Cerebellar cortex (tissue), 1 donor: ENCODE measurements at regions not wholly inside any gene's neighbourhood (a gene's known extent, or its start where the extent isn't known, plus 50 kb on each side); places are given as distances from the start of the nearest gene placed in this dataset.

Experiments
- DNase-seq: peaks from one replicate; pipeline ENCODE4 v3.0.0-alpha.2; 2015; ENCODE audit warnings: low spot score

DNA sequence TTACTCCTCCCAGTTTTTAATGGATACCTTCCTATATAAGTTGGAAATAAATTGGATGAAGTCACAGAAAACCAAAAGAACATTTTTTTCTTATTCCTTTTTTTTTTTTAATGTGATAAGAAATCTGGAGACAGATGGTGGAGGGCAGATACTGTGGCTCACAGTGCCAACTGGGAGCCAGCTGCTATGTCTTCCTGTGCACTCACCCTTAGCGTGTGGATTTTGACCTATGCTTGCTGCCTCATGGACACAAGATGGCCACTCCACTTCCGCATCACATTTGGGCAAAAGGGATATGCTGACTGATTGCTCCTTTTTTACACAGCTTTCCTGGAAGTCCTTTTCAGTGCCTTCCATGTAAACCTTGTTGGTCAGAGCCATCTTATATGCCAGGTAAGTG lies 342.6 kb downstream of the MAN2A1 start:
- DNase-seq, result no peak

DNA sequence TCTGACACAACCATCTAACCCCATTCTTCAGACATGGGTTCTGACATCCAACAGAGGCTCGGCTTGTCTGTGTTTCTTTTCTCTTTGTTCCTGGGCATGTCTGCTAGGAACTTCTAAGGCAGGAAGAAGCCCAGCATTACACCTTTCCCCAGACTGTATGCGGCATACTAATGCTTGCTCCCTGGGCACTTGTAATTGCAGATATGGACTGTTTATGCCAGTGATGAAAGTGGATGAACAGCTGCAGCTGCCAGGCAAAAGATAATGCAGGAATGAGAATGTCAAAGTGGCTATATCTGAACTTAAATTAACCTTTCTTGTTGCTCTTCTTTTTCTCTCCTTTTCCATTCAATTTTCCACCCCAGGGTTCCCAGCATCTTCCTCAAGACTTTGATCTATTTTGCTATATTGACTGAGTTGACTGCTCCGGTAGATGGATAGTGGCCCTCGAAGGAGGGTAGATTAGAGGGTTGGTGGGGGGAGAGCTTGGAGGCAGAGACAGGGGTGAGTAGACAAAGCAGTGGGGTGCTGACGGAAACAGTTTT lies 344.4 kb downstream of the MAN2A1 start:
- no peak for DNase-seq

DNA sequence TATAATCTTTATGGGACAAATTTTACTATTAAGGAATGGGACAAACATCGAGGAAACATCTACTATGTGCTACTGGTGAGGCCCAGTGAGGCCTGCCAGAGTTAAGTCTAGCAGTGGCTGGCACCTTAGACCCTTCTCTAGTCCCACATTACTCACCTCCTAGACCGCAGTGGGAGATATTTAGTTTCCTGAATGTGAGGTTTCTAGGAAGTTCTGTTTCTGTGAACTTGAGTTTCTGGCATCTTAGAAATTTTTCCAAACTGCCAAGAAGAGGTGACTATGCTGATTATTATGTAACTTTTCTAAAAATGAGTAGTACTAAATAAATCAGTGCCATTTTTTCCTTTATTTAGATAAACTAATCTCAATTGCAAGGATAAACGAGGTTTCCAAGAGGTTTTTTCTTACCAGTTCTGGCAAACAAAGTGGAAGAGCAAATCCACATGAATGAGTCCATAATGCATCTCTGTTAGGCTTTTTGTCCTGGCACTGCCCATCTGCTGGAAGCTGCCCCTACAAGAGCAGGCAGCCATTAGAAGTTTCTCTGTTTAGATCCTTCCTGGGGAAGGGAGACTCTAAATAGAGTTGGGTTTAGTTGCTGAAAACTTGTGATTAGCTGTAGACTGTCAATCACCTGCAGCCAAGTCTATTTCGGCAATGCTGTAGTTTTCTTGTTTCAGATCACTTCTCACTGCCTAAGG lies 348.7 kb downstream of the MAN2A1 start:
- no peak for DNase-seq

DNA sequence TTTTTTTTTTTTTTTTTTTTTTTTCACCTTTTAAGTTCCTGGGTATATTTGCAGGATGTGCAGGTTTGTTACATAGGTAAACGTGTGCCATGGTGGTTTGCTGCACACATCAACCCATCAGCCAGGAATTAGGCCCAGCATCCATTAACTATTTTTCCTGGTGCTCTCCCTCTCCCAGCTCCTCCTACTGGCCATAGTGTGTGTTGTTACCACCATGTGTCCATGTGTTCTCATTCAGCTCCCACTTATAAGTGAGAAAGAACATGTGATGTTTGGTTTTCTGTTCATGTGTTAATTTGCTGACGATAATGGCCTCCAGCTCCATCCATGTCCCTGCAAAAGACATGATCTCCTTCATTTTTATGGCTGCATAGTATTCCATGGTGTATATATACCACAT lies 350.5 kb downstream of the MAN2A1 start:
- DNase-seq, result no peak

DNA sequence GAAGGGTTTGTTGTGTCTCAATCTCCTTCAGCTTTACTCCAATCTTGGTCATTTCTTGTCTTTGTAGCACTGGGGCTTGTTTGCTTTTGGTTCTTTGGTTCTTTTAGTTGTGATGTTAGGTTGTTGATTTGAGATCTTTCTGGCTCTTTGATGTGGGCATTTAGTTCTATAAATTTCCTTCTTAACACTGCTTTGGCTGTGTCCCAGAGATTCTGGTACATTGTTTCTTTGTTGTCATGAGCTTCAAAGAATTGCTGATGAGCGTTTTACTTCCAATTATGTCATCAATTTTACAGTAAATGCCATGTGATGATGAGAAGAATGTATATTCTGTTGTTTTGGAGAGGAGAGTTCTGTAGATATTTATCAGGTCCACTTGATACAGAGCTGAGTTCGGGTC lies 353.3 kb downstream of the MAN2A1 start:
- no peak for DNase-seq

DNA sequence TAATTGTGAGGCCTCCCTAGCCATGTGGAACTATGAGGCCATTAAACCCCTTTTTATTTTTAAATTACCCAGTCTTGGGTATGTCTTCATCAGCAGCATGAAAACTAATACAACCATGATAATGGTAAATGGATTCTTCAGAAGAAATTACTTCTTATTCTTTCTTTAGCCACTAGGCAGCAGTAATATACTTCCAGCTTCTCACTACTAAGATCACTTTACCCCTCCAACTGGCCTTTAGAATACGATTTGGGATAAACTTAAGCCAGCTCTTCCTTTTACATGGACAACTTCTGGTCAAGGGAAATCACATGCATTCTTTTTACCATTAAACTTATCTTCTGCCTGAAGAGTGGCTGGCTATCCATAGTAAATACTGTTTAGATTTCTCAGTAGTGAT lies 355.4 kb downstream of the MAN2A1 start:
- DNase-seq, result no peak

DNA sequence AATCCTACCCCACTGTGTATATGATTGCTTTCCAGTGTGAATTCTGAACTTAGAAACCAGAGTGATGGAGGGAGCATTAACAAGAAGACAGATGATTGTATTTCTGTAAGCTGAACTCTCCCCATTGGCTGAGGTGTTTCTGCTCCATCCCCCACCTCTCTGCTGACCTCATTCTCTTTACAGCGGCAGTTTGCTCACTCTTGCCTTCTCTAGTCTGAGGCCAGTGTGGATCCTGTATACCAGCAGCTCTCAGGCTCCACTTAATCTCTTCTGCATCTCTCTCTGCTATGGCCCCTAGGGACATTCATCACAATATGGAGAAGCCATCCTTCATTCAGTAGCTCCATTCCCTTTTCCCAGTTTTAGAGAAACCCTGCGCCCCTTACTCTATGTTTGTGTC lies 358.8 kb downstream of the MAN2A1 start:
- no peak for DNase-seq

DNA sequence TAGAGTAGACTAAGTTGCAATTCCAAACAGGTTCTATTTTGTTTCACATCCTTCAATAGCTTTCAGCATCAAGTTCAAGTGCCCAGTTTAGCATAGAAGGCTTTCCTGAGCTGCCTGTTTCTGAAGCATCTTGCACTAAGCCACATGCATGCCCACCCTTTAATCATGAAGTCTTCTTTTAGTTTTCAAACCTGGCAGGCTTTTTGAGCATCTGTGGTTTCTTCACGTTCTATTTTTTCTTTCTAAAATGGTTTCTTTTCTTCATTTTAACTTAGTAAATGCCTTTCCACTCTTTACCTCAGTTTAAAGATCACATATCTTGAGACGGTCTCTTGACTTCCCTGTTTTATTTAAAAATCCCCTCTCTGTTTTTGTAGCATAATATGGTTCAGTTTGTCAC lies 360.1 kb downstream of the MAN2A1 start:
- DNase-seq, result no peak

DNA sequence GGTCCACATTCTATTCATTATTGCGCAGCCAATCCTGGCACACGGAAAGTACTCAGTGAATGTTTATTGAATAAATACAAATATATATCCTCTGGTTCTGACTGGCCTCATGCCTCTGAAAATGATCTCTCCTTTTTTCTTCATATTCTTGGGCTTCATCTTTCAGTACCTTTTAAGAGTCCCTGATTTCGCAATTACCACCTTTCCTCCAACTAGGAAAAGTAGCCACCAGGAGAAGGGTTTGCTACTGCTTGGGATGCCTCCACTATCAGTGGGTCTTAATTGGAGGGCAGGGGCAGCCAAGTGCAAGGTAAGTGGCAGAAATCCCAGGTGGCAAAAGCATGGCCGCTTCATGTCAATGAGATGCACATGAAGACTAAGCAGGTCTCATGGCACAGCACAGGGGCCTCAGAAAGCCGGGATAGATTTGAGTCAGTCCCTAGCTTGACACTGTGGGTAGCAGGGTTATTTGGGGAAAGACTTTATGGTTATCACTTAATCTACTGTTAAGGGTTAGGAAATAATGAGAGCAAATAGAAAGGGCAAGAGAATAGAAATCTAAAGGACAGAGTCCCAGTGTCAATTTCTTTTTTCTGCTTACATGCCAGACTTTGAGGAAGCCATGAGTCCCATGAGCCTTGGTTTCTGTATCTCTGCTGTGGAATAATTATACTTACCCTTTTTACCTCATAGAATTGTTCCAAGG lies 361.1 kb downstream of the MAN2A1 start:
- no peak for DNase-seq

DNA sequence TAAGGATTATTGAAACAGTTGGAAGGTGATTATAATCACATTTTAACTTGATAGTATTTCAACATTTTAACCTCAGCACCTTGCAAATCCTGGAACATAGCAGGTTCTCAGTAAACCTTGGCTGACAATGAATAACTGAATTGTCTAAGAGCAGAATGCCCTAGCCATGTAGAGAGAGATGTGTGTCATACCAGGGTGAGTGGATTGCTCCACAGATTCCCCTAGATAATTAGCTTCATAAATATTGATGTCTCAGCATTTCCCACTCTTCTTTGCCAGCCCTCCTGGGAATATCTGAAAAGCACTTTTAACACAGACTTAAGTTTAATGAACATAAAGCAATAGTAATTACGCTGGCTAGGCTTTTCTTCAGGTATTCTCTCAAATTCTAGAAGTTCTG lies 363.5 kb downstream of the MAN2A1 start:
- no peak for DNase-seq

DNA sequence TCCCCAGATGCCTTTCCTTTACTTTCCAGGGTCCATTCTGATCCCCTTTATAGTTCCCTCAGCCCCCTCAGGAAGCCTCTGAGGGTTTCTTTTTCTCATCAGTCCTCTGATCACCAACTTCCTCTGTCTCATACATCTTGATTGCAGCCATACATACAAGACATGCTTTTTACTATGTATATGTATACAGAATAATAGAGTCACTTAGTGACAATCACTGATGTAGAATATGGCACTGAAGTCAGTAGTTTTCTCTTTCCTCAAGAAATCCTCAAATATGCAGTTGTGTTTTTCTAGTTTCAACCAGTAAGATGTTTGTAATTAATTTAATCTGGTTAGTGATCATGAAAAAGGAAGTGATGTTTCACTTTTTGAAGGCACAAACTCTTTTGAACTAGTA lies 364.1 kb downstream of the MAN2A1 start:
- no peak for DNase-seq

DNA sequence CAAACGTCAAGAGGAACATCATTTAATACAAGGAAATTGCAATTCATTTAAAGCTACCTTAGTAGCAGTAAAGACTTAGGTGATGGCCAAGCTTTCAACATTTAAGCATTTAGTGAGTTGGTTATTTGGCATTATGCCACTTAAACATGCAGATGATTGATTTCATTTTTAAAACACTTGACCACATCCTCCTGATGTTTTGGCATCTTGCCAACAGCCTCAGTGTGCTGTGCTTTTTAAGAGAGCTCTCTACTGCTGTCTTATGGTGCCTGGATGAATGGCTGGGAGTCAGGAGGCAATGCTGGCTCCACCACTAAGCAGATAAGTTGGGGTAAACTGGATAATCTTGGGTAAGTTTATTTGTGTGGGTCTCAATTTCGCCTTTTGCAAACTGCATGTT lies 364.5 kb downstream of the MAN2A1 start:
- no peak for DNase-seq

DNA sequence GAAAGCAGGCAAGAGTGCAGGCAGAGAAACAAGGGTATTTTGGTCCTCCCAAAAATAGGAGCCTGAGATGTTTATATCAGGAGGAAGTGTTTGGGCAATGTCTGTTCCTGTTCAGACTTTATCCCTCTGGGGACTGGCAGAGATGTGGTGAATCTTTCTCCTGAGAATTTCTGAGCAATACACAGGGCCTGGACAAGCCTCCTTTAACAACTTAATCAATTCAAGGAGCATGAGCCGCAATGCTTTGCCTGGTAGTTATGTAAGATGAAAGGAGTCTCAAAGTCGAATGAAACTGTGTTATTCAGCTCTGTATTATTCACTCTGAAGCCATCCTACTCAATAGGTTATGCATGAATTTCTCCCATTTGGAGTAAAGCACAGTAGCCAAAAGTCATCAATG lies 365.6 kb downstream of the MAN2A1 start:
- DNase-seq, result no peak

DNA sequence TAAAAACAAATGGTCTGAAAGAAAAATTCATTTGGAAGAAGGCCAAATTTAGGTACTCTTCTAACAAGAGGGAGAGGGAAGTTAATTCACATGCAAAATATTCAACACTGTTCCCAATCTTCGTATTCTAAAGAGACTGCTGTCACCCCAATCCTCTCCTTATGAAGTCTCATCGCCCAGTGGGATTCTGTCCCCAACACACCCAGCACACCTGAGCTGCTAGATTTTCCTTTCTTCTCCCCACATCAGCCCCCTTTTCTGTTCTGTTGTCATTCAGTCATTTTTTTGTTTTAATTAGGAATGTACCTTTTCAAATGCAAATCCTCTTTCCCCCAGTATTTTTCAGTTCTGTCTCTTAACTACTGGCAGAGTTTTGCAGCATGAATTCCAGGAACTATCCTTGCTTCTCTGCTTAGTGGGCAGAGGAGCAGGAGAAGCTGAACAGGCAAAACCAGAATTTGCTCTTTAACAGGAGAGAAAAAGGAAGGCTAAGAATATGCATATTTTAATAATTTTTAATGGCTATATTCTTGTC lies 366.9 kb downstream of the MAN2A1 start:
- DNase-seq, result no peak

DNA sequence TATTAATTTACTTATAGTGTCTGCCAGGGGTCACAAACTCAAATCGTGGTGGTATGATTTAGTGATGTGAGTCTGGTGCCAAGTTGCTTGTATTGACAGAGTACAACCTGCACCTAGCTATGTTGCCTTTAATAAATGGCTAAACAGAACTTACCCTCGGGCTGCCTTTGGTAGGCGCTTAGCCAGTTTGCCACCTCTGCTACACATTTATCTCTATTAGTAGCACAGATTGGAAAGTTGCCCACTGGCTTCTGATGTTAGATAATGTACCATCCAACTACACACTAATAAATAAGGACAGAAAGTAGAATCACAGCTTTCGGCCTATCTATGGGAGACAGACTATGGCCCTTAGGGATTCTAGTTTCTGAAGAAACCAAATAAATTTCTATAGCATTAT lies 368.4 kb downstream of the MAN2A1 start:
- no peak for DNase-seq

DNA sequence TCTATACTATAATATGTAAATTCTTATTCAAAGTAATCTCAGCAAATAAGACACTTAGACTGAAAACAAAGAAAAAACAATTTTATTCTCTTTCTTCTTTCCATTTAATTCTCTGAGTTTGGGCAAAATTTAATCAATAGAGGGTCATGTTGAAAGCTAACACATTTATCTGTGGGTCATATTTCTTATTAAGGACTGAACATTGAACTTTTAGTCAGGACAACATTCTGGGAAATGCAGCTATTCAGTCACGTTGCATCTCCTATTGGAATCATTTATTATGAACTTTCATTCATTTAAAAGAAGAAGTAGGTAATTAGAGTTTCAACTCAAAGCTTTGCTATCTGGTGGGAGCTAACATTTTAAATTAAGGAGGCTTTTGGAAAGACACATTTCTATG lies 372.5 kb downstream of the MAN2A1 start:
- DNase-seq, result no peak

DNA sequence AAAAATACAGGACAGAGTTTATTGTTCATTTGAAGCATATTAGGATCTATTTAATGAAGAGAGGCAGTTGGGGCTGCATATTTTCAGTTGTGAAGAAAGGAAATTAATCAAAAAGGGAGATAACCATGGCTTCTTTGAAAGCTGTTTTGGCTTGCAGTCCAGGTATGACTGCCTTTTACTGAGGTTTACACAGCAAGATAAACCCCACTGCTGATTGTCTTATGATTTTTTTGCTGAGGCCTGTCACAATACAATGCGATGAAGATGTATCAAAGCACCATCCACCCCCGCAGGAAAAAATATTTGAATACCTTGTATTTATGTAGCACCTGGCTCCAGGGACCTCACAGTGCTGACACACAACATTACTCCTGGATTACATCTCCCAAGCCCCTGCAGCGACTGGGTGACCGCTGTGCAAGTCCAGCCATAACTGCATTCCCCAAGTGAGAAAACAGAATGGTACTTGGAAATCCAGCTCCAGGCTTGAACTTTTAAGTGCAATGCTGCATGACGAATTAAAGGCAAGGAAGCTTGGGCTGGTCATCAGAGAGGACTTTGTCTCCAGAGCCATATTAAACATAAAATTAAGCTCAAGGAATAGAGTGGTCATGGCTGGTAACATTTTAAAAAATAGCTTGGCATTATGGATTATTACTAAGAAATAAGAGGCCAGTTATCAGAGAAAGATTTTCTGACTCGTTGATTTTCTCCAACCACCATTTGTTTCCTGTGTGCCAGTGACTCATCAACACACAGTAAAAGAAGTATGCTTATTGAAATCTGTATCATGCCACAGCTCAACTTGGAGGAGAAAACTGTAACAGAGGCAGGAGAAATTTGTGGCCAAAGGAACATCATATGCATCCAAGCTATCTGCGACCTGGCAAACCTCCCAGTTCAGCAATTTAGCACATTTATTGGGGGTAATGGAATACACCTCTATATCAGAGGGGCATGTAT lies 374.2 kb downstream of the MAN2A1 start:
- no peak for DNase-seq

DNA sequence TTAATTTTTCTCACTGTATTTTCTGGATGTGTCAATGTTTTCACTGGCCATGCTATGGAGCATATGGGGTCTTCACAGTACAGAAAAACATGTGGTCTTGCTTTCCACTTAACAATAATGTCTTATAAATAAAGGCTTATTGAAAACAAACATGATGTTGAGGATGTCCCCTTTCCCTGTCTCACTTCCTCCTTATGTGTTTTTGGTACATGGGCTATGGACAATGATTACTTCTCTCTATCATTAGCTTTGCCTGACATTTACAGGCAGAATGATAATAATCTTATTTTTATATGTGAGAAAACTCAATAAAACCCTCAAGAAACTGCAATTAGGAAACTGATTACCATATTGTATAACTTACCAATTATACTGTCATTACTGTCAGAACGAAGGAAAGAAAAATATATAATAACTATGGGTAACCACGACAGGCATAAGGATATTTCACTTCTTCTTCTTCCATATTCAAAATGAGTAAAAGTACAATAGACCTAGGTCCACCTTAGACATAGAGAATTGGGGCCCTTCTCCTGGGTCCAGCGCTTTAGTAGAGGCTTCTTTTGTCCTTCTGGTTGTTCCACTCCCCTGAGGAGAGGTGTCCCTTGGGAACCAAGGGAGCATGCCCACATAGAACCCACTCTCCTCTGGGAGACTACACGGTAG lies 375.0 kb downstream of the MAN2A1 start:
- DNase-seq, result no peak

DNA sequence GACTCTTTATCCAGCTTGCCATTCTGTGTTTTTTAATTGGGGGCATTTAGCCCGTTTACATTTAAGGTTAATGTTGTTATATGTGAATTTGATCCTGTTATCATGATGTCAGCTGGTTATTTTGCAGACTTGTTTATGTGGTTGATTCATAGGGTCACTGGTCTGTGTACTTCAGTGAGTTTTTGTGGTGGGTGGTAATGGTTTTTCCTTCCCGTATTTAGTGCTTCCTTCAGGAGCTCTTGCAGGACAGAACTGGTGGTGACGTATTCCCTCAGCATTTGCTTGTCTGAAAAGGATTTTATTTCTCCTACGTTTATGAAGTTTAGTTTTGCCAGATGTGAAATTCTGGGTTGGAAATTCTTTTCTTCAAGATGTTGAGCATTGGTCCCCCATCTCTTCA lies 381.1 kb downstream of the MAN2A1 start:
- DNase-seq, result no peak

DNA sequence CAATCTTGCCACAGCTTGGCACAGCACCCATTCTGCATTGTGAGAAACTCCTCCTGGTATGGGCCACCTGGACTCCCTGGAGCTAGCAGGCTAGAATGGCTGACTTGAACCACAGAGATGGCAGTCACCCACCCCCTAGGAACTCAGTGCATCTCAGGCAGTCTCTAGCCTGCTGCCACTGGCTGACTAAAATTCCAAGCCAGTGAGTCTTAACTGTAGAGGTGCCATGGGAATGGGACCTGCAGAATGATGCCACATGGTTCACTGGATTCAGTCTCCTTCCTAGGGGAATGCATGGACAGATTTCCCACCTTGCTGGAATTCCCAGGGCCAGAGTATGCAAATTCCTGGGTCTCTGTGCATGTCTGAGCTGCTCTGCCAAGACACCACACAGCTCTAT lies 382.9 kb downstream of the MAN2A1 start:
- DNase-seq, result no peak

DNA sequence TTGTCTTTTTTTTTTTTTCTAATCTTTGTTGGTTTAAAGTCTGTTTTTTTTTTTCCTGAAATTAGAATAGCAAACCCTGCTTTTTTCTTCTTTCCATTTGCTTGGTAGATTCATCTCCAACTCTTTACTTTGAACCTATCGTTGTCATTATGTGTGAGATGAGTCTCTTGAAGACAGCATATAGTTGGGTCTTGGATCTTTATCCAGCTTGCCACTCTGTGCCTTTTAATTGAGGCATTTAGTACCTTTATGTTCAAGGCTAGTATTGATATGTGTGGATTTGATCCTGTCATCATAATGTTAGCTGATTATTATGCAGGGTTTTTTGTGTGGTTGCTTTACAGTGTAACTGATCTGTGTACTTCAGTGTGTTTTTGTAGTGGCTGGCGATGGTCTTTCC lies 383.8 kb downstream of the MAN2A1 start:
- no peak for DNase-seq

DNA sequence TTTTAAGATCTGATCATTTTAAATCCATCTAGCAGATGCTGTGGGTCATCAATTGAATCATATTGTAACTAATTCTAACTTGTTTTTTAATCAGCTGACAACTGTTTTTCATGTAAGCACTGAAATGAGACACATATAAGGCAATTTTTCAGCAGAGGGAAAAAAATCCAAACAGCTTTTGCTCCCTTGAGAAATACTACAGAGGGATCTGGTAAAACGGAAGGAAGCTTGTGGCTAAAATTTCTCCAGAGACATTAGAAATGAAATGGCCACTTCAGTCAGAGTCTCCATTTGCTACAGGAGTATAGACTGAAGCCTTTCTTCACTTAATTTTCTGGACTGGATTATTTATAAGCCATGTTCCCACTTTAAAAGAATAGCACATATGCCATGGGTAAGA lies 385.9 kb downstream of the MAN2A1 start:
- DNase-seq, result no peak
